ENCODE measurements at regions not wholly inside any gene's neighbourhood (a gene's known extent, or its start where the extent isn't known, plus 50 kb on each side); places are given as distances from the start of the nearest gene placed in this dataset.
"Not testable (repeated sequence)": the region's sequence is repeated elsewhere in the genome, so short reads cannot be mapped to it uniquely, and the experiment has no call there.

- Histone ChIP-seq H3K27ac (peak overlapping the region; percentile 66), H3K9ac (ENCODE audit: insufficient read length) (no peak overlapping the region), H3K36me3 (ENCODE audit: insufficient read depth, low read length) (no peaks in the 10 kb centered on the region), H3K9me3 (ENCODE audit: low read depth, low read length) (no peaks in the 10 kb centered on the region), H3K4me3 (no peak overlapping the region)
- DNase-seq (ENCODE audit: low read depth, low spot score), result no peak
- TF ChIP-seq EZH2 (IDR thresholded peaks at IDR 0.05) (no peak), POLR2AphosphoS5 (IDR thresholded peaks at IDR 0.05; ENCODE audit: borderline replicate concordance, low read depth, low read length) (no peak), FOXP2 (optimal IDR thresholded peaks at IDR 0.05; ENCODE audit: control extremely low read depth, extremely low read length, insufficient read depth) (no peak)
Observed at GRCh38 chr2:64276417-64277095, 132.3 kb upstream of the PELI1 start.

- peak overlapping the region; percentile 66 for H3K27ac ChIP-seq
- no peak for DNase-seq (ENCODE audit: low read depth, low spot score)
Observed at GRCh38 chr2:64277101-64277849, 133.1 kb upstream of the PELI1 start.

DNA sequence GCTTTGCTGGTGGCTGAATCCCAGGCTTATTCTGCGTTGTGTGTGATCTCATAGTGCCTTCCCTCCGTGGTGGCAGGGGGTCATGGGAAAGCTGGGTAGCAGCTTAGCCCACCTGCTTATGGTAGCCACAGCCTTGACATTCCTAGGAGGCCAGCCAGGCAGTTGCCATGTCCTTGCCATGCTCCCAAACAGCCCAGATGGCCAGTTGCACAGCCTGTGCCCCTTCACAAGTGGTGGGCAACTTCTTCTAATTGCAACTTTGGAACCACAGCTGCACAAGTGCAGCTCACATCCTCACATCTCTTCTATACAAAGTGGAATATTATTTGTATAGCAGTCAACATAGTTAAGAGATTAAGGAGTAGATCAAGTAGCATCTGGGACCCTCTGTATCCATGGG is 136.6 kb upstream of the PELI1 start:
- not testable (repeated sequence) for H3K36me3 ChIP-seq (ENCODE audit: insufficient read depth, low read length); H3K27ac ChIP-seq; H3K4me3 ChIP-seq; H3K9ac ChIP-seq (ENCODE audit: insufficient read length); DNase-seq (ENCODE audit: low read depth, low spot score); H3K9me3 ChIP-seq (ENCODE audit: low read depth, low read length)

More at GRCh38 chr2:64277101-64277849, 133.1 kb upstream of the PELI1 start:
- Histone ChIP-seq H3K4me3 (no peak overlapping the region), H3K9ac (ENCODE audit: insufficient read length) (no peak overlapping the region), H3K36me3 (ENCODE audit: insufficient read depth, low read length) (no peaks in the 10 kb centered on the region), H3K9me3 (ENCODE audit: low read depth, low read length) (no peaks in the 10 kb centered on the region)
- TF ChIP-seq FOXP2 (optimal IDR thresholded peaks at IDR 0.05; ENCODE audit: control extremely low read depth, extremely low read length, insufficient read depth) (no peak), POLR2AphosphoS5 (IDR thresholded peaks at IDR 0.05; ENCODE audit: borderline replicate concordance, low read depth, low read length) (no peak), EZH2 (IDR thresholded peaks at IDR 0.05) (no peak)

DNA sequence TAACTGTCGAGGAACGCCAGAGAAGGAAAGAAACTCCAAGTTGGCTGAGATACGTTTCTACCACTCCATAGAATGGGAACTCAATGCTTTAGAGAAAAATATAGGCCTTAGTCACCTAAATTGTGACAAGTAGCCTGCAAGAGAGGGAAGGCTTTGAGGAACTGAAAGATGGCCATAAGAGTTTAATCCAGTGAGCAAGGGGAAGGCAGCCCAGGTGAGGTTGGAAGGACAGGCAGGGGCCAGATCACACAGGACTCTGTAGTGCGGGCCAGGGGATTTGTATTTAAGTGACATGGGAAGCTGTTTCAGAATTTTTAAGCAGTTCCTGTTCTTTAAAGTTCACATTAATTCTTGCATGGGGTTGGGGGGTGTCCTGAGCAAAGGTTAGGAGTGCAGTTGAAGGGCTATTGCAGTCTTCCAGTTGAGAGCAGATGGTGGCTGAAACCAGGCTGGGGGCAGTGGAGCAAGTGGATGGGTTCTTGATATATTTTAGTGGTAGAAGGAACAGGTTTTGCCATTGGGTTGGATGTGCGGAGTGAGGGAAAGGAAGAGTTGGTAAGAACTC is 138.9 kb upstream of the PELI1 start:
- no peak for TF ChIP-seq POLR2AphosphoS5 (IDR thresholded peaks at IDR 0.05; ENCODE audit: borderline replicate concordance, low read depth, low read length)
- no peak for TF ChIP-seq FOXP2 (optimal IDR thresholded peaks at IDR 0.05; ENCODE audit: control extremely low read depth, extremely low read length, insufficient read depth)
- TF ChIP-seq EZH2 (IDR thresholded peaks at IDR 0.05), result no peak
- no peaks in the 10 kb centered on the region for H3K9me3 ChIP-seq (ENCODE audit: low read depth, low read length)
- DNase-seq (ENCODE audit: low read depth, low spot score), result no peak
- H3K9ac ChIP-seq (ENCODE audit: insufficient read length), result no peak overlapping the region
- no peaks in the 10 kb centered on the region for H3K36me3 ChIP-seq (ENCODE audit: insufficient read depth, low read length)
- no peak overlapping the region for H3K27ac ChIP-seq
- no peak overlapping the region for H3K4me3 ChIP-seq

- Histone ChIP-seq H3K9ac (ENCODE audit: insufficient read length) (no peak overlapping the region), H3K9me3 (ENCODE audit: low read depth, low read length) (no peaks in the 10 kb centered on the region), H3K27ac (0 out of 2 replicates have a peak overlapping the region, but pooled peaks have one; percentile 8), H3K36me3 (ENCODE audit: insufficient read depth, low read length) (no peaks in the 10 kb centered on the region), H3K4me3 (no peak overlapping the region)
- TF ChIP-seq EZH2 (IDR thresholded peaks at IDR 0.05) (no peak), FOXP2 (optimal IDR thresholded peaks at IDR 0.05; ENCODE audit: control extremely low read depth, extremely low read length, insufficient read depth) (no peak), POLR2AphosphoS5 (IDR thresholded peaks at IDR 0.05; ENCODE audit: borderline replicate concordance, low read depth, low read length) (no peak)
- DNase-seq (ENCODE audit: low read depth, low spot score), result no peak
Observed at GRCh38 chr2:64283641-64284361, 139.6 kb upstream of the PELI1 start.

DNA sequence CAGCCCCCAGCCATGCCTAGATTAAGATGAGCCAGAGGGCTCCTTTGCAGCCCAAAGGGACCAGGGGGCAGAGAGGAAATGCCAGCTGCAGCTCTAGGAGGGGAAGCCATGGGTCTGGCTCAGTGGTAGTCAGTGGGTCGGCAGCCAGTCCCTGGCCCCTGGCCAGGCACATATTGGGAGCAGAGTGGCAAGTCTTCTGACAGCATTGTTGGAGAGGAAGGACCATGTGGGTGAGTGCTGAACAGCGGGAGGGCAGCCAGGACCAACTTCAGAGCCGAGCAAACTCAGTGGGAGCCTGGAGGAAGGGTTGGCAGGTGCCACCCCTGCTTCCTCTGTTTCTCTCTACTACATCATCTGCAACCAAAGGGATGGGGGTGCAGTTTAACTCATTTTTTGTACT is 140.5 kb upstream of the PELI1 start:
- Histone ChIP-seq H3K9me3 (ENCODE audit: low read depth, low read length) (no peaks in the 10 kb centered on the region), H3K36me3 (ENCODE audit: insufficient read depth, low read length) (no peaks in the 10 kb centered on the region), H3K27ac (no peak overlapping the region), H3K4me3 (no peak overlapping the region), H3K9ac (ENCODE audit: insufficient read length) (no peak overlapping the region)
- TF ChIP-seq FOXP2 (optimal IDR thresholded peaks at IDR 0.05; ENCODE audit: control extremely low read depth, extremely low read length, insufficient read depth), result no peak
- no peak for TF ChIP-seq POLR2AphosphoS5 (IDR thresholded peaks at IDR 0.05; ENCODE audit: borderline replicate concordance, low read depth, low read length)
- no peak for TF ChIP-seq EZH2 (IDR thresholded peaks at IDR 0.05)
- DNase-seq (ENCODE audit: low read depth, low spot score), result no peak

DNA sequence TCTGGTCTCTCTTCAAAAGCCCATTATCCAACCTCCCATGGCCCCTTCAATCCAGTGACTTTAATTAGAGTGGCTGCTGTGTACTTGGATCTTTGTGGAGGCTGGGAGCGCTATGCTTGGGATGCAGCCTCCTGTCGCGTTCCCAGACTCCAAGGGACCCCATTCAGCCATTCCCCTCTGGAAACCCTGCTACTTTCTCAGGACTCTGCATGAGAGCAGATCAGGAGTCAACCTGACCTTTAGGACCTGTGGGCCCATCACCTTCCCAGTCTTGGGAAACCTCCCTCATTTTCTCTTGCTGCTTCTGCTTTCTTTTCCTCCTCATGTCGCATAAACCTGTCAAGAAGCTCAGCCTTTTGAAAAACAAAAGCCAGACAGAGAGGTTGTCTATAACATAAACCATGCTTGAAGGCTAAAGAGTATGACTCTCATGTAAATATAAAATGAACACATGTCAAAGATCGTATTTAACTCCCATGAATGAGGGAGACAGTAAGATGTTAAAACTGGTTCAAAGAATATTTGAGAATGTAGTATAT is 143.1 kb upstream of the PELI1 start:
- TF ChIP-seq POLR2AphosphoS5 (IDR thresholded peaks at IDR 0.05; ENCODE audit: borderline replicate concordance, low read depth, low read length), result no peak
- no peak for TF ChIP-seq EZH2 (IDR thresholded peaks at IDR 0.05)
- no peak for TF ChIP-seq FOXP2 (optimal IDR thresholded peaks at IDR 0.05; ENCODE audit: control extremely low read depth, extremely low read length, insufficient read depth)
- no peak for DNase-seq (ENCODE audit: low read depth, low spot score)

More for the DNA sequence above, 143.1 kb upstream of the PELI1 start:
- Histone ChIP-seq H3K27ac (no peak overlapping the region), H3K9me3 (ENCODE audit: low read depth, low read length) (no peaks in the 10 kb centered on the region), H3K9ac (ENCODE audit: insufficient read length) (no peak overlapping the region), H3K4me3 (no peak overlapping the region), H3K36me3 (ENCODE audit: insufficient read depth, low read length) (no peaks in the 10 kb centered on the region)
